Activated naive CD4-positive, alpha-beta T cell treated with anti-CD3 and anti-CD28 coated beads, Interleukin-2, amount 50 U/mL, for 24 hours (primary cell): ENCODE measurements at regions not wholly inside any gene's neighbourhood (a gene's known extent, or its start where the extent isn't known, plus 50 kb on each side); places are given as distances from the start of the nearest gene placed in this dataset.

ENCODE experiments used
- H3K27ac Mint-ChIP-seq: one replicate; pipeline ENCODE4 v1.8.0; 2021; ENCODE audit warnings: mild to moderate bottlenecking, mixed read lengths
- H3K27me3 Mint-ChIP-seq: one replicate; pipeline ENCODE4 v1.8.0; 2021; ENCODE audit warnings: mixed read lengths
- H3K36me3 Mint-ChIP-seq: one replicate; pipeline ENCODE4 v1.8.0; 2021; ENCODE audit warnings: mixed read lengths
- H3K4me1 Mint-ChIP-seq: one replicate; pipeline ENCODE4 v1.8.0; 2021; ENCODE audit warnings: mixed read lengths
- H3K4me3 Mint-ChIP-seq: one replicate; pipeline ENCODE4 v1.8.0; 2021; ENCODE audit warnings: mild to moderate bottlenecking, mixed read lengths
- H3K9me3 Mint-ChIP-seq: one replicate; pipeline ENCODE4 v1.8.0; 2021; ENCODE audit warnings: mixed read lengths

DNA sequence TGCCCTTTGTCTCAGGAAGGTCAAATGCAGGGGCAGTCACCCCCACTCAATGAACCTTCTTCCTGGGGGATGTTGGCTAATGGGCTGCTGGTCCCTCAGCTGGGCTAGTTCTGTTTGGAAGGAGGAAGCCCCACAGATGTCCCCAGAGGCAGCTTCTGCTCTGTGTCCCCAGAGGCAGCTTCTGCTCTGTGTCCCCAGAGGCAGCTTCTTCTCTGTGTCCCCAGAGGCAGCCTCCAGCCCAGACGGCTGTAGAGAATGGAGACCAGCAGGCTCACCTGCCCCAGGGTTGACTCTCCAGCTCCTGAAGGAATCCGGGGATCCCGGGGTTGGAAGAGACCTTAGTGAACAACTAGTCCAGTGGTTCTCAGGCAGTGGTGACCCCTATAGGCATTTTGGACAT lies 62.5 kb upstream of the LEP start:
- no peak overlapping the region for H3K27ac Mint-ChIP-seq
- H3K27me3 Mint-ChIP-seq, result peaks cover 9% of the 10 kb centered on the region
- no peaks in the 10 kb centered on the region for H3K36me3 Mint-ChIP-seq
- H3K9me3 Mint-ChIP-seq, result no peaks in the 10 kb centered on the region
- H3K4me3 Mint-ChIP-seq, result no peak overlapping the region
- H3K4me1 Mint-ChIP-seq, result no peaks in the 10 kb centered on the region

DNA sequence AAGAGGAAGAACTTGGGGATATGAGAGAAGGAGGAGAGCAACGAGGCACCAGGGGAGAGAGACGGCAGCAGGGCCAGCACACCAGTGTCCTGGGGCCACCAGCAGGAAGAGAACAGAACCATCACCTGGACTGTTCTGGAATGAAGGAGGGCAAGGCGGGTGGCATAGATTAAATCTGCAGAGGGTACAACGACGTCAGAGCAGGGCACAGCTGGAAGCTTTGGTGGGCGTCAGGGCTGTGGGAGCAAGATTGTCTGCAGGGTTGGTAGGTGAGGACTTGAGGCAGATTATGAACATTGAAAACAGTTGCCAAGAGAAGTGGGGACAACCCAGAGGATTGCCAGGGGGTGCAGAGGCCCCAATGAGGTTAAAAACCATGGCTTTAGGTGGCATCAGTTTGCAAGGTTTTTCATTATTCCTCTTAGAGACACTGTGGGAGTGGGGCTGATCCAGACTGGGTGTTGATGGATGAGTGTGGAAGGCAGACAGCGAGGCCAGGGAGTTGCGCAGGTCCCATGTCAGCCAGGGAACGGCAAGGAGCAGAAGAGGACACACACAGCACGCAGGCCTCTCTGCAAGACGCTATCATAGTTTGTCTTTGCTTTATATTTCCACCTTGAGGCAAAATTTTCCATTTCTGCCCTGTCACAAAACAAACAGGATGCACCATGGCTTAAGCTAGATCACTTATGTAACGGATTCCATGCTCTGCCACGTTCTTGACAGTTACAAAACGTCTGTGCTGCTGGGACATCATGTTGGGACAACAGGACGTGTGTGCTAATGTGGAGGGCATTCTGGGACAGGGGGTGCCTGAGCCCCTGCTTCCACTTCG lies 52.5 kb upstream of the LEP start:
- Mint-ChIP-seq H3K27ac (no peak overlapping the region), H3K9me3 (peaks cover 4% of the 10 kb centered on the region), H3K36me3 (no peaks in the 10 kb centered on the region), H3K27me3 (peaks cover 17% of the 10 kb centered on the region), H3K4me1 (no peaks in the 10 kb centered on the region), H3K4me3 (no peak overlapping the region)

DNA sequence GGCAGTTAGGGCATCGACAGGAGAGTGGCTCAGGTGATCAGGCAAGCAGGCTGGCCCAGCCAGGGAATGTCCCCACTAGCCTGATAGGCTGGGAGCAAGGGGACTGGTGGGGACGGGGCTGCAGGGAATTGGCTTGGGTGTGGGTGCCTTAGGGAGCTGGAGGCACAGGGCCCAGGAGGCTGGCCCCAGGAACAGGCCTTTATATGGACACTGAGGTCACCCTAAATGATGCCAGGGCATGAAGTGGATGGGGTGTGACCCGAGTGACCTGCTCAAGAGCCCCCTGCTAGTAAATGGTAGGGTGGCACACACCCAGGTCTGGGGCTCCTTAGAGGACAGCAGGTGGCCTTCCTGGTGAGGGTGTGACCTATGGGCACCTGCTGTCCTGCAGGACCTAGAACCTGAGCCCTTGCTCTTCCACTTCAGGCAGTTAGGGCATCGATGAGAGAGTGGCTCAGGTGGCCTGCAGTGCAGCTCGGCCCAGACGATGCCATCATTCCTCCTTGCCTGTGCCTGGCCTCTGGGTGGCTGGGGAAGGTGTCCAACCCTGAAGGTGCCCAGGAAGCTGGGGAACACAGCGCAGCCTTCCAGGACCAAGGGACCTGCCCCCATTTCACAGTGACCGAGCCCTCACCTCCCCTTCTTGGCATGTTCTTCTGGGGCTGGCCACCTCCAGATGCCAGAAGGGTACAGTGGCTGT lies 51.7 kb upstream of the LEP start:
- Mint-ChIP-seq H3K36me3 (peaks cover 2% of the 10 kb centered on the region), H3K4me1 (no peaks in the 10 kb centered on the region), H3K9me3 (peaks cover 12% of the 10 kb centered on the region), H3K27ac (no peak overlapping the region), H3K4me3 (no peak overlapping the region), H3K27me3 (peaks cover 17% of the 10 kb centered on the region)

DNA sequence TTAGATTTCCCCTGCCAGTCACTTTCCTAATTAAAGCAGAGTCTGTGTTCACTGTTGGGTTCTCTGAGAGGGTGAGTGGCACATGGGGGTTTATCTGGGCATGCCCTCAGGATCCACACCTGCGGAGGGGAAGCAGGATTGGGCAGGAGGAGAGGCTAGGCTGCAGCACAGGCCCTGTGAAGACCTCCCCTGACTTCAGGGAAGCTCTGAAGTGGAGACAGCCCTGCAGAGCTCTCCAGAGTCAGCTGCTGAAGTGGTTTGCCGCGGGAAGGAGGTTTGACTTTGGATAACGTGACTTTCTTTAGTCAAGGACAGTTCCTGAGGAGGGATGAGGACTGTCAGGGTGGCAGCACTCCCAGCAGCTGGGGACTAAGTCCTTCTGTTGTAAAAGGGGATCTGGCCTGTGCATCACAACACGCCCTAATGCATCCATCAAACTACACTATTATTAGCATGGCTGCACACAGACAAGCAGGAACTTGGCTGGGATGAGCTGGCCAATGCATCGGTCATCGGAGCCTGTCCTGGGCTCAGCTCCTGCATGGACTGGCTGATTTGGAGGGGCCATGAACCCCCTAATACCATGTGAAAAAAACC lies 50.9 kb upstream of the LEP start:
- H3K27ac Mint-ChIP-seq, result no peak overlapping the region
- H3K4me3 Mint-ChIP-seq, result no peak overlapping the region
- H3K27me3 Mint-ChIP-seq, result peaks cover 17% of the 10 kb centered on the region
- no peaks in the 10 kb centered on the region for H3K4me1 Mint-ChIP-seq
- peaks cover 17% of the 10 kb centered on the region for H3K9me3 Mint-ChIP-seq
- H3K36me3 Mint-ChIP-seq, result peaks cover 2% of the 10 kb centered on the region

DNA sequence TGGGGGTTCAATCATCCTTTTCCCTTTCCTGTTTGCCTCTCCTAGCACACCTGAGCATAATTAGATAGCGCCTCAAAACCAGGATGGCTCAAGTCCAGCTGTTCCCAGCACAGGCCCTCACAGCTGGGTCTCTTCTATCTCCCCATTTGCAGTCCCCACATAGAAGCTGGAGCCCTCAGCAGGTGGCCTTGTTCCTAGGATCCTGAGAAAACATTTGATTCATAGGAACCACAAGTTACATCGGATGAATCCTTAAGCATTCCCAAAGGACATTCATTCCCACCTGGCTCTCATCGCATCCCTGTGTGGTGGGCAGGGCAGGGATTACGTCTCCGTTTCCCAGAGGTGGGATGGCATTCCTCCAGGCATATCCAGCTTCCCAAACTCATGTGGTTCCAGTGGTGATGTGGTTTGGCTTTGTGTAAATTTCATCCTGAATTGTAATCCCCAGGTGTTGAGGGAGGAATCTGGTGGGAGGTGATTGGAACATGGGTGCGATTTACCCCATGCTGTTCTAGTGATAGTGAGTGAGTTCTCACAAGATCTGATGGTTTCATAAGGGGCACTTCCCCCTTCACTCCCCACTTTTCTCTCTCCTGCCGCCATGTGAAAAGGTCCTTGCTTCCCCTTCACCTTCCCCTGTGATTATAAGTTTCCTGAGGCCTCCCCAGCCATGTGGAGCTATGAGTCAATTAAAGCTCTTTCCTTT lies 49.8 kb upstream of the LEP start:
- no peak overlapping the region for H3K4me3 Mint-ChIP-seq
- no peaks in the 10 kb centered on the region for H3K4me1 Mint-ChIP-seq
- peaks cover 2% of the 10 kb centered on the region for H3K36me3 Mint-ChIP-seq
- H3K27ac Mint-ChIP-seq, result no peak overlapping the region
- H3K9me3 Mint-ChIP-seq, result peaks cover 18% of the 10 kb centered on the region
- peaks cover 17% of the 10 kb centered on the region for H3K27me3 Mint-ChIP-seq
